HEK293 (cell line): ENCODE measurements at regions not wholly inside any gene's neighbourhood (a gene's known extent, or its start where the extent isn't known, plus 50 kb on each side); places are given as distances from the start of the nearest gene placed in this dataset.

Experiments
- CTCF ChIA-PET: fragments of 350-600 bp; formaldehyde crosslinking; extraction: SDS; loops from one replicate; lab custom pipeline; 2021; ENCODE audit warnings: antibody characterized with exemption; lab: Yijun Ruan, JAX
- POLR2A ChIA-PET: fragments of 300-600 bp; formaldehyde crosslinking; extraction: SDS; loops from one replicate; lab custom pipeline; 2020; ENCODE audit warnings: antibody characterized with exemption, inconsistent platforms; lab: Yijun Ruan, JAX
- H3K27ac ChIP-seq: fragments of 200-500 bp; sonication (Bioruptor generic); 2 replicates; pipeline ENCODE4 v1.5.1; 2014; ENCODE audit warnings: low read depth, low read length, control low read depth, inconsistent platforms; ENCODE audit errors: extremely low read depth
- H3K36me3 ChIP-seq, 2 experiments: fragments of 200-500 bp in 1 of 2; sonication (Bioruptor generic) in 1 of 2; 1 replicate in 1 of 2; 2 replicates in 1 of 2; pipeline ENCODE4 v1.5.1; 2014 to 2017; ENCODE audit warnings: inconsistent platforms in 2 of 2, low read length in 2 of 2; ENCODE audit not compliant: control insufficient read depth in 2 of 2, insufficient read depth in 1 of 2
- H3K4me1 ChIP-seq: fragments of 200-500 bp; sonication (Bioruptor generic); 2 replicates; pipeline ENCODE4 v1.5.1; 2014; ENCODE audit warnings: mild to moderate bottlenecking, low read length, inconsistent platforms; ENCODE audit not compliant: control insufficient read depth, insufficient read depth
- H3K4me3 ChIP-seq: 2 replicates; pipeline ENCODE4 v1.5.1; 2011; ENCODE audit warnings: low read depth, mild to moderate bottlenecking, control low read depth, low read length, moderate library complexity
- H3K9me3 ChIP-seq: fragments of 200-500 bp; sonication (Bioruptor generic); 2 replicates; pipeline ENCODE4 v1.5.1; 2014; ENCODE audit warnings: low read depth, low read length, inconsistent platforms; ENCODE audit not compliant: control insufficient read depth, insufficient read depth
- BCL11A ChIP-seq: fragments of 450-650 bp; formaldehyde crosslinking; IDR thresholded peaks from 2 replicates; pipeline ENCODE4 v1.5.1; 2016; ENCODE audit warnings: low read depth, missing biosample characterization, missing genetic modification characterization
- BCL6B ChIP-seq: fragments of 450-650 bp; formaldehyde crosslinking; IDR thresholded peaks from 2 replicates; pipeline ENCODE4 v1.5.1; 2017; ENCODE audit warnings: missing biosample characterization, missing genetic modification characterization
- GLI4 ChIP-seq: fragments of 450-650 bp; formaldehyde crosslinking; IDR thresholded peaks from 2 replicates; pipeline ENCODE4 v1.5.1; 2016; ENCODE audit warnings: missing biosample characterization, missing genetic modification characterization
- INSM2 ChIP-seq: fragments of 450-650 bp; formaldehyde crosslinking; IDR thresholded peaks from 2 replicates; pipeline ENCODE4 v1.5.1; 2016; ENCODE audit warnings: missing biosample characterization, missing genetic modification characterization
- KLF1 ChIP-seq: fragments of 450-650 bp; formaldehyde crosslinking; IDR thresholded peaks from 2 replicates; pipeline ENCODE4 v1.5.1; 2016; ENCODE audit warnings: missing biosample characterization, missing genetic modification characterization
- MYNN ChIP-seq: fragments of 450-650 bp; formaldehyde crosslinking; IDR thresholded peaks from 2 replicates; pipeline ENCODE4 v1.5.1; 2016; ENCODE audit warnings: missing biosample characterization, missing genetic modification characterization, borderline replicate concordance
- SALL2 ChIP-seq: fragments of 450-650 bp; formaldehyde crosslinking; IDR thresholded peaks from 2 replicates; pipeline ENCODE4 v1.5.0; 2017; ENCODE audit warnings: missing biosample characterization, mild to moderate bottlenecking, missing genetic modification characterization, borderline replicate concordance
- WT1 ChIP-seq: fragments of 450-650 bp; formaldehyde crosslinking; IDR thresholded peaks from 2 replicates; pipeline ENCODE4 v1.5.1; 2016; ENCODE audit warnings: missing biosample characterization, missing genetic modification characterization
- YY1 ChIP-seq: fragments of 450-650 bp; formaldehyde crosslinking; IDR thresholded peaks from 2 replicates; pipeline ENCODE4 v1.5.1; 2018; ENCODE audit warnings: missing biosample characterization, missing genetic modification characterization
- ZBTB44 ChIP-seq: fragments of 450-650 bp; IDR thresholded peaks from 2 replicates; pipeline ENCODE4 v1.5.1; 2018; ENCODE audit warnings: missing biosample characterization, mild to moderate bottlenecking, missing genetic modification characterization
- ZNF148 ChIP-seq: fragments of 450-650 bp; formaldehyde crosslinking; IDR thresholded peaks from 2 replicates; pipeline ENCODE4 v1.5.0; 2017; ENCODE audit warnings: missing biosample characterization, missing genetic modification characterization, borderline replicate concordance
- ZNF18 ChIP-seq: fragments of 450-650 bp; formaldehyde crosslinking; IDR thresholded peaks from 2 replicates; pipeline ENCODE4 v1.5.1; 2016; ENCODE audit warnings: missing biosample characterization, missing genetic modification characterization
- ZNF202 ChIP-seq: fragments of 450-650 bp; formaldehyde crosslinking; IDR thresholded peaks from 2 replicates; pipeline ENCODE4 v1.5.1; 2016; ENCODE audit warnings: missing biosample characterization, missing genetic modification characterization, borderline replicate concordance
- ZNF239 ChIP-seq: fragments of 450-650 bp; formaldehyde crosslinking; IDR thresholded peaks from 2 replicates; pipeline ENCODE4 v1.5.1; 2016; ENCODE audit warnings: missing biosample characterization, missing genetic modification characterization
- ZNF248 ChIP-seq: fragments of 450-650 bp; formaldehyde crosslinking; IDR thresholded peaks from 2 replicates; pipeline ENCODE4 v1.5.1; 2017; ENCODE audit warnings: missing biosample characterization, missing genetic modification characterization
- ZNF48 ChIP-seq: fragments of 450-650 bp; formaldehyde crosslinking; IDR thresholded peaks from 2 replicates; pipeline ENCODE4 v1.5.1; 2016; ENCODE audit warnings: missing biosample characterization, missing genetic modification characterization
- ZNF621 ChIP-seq: fragments of 450-650 bp; formaldehyde crosslinking; IDR thresholded peaks from 2 replicates; pipeline ENCODE4 v1.5.1; 2017; ENCODE audit warnings: missing biosample characterization, missing genetic modification characterization
- ZNF623 ChIP-seq: fragments of 450-650 bp; formaldehyde crosslinking; IDR thresholded peaks from 2 replicates; pipeline ENCODE4 v1.5.1; 2016; ENCODE audit warnings: missing biosample characterization, missing genetic modification characterization
- ZNF701 ChIP-seq: fragments of 450-650 bp; formaldehyde crosslinking; IDR thresholded peaks from 2 replicates; pipeline ENCODE4 v1.5.1; 2016; ENCODE audit warnings: missing biosample characterization, missing genetic modification characterization
- ZNF707 ChIP-seq: fragments of 450-650 bp; formaldehyde crosslinking; IDR thresholded peaks from 2 replicates; pipeline ENCODE4 v1.5.1; 2016; ENCODE audit warnings: missing biosample characterization, missing genetic modification characterization

- Histone ChIP-seq H3K27ac (no peak overlapping the region), H3K36me3 (no peaks in the 10 kb centered on the region), H3K9me3 (no peaks in the 10 kb centered on the region), H3K4me1 (no peaks in the 10 kb centered on the region), H3K4me3 (no peak overlapping the region)
- TF ChIP-seq ZBTB44 (tag by site-specific recombination) (no peak), GLI4 (tag by site-specific recombination) (no peak), ZNF148 (tag by site-specific recombination) (no peak), YY1 (no peak), SALL2 (tag by site-specific recombination) (no peak), ZNF621 (no peak)
- ChIA-PET CTCF (no interaction called here), POLR2A (no interaction called here)
Measured at GRCh38 chr17:54404259-54404658, 496.4 kb upstream of the TOM1L1 start.

- CTCF ChIA-PET = interaction anchor here (1.6 kb wide), 1 partner anchor 20 kb away, joined by 7 read pairs; no protein-coding TSS in a partner anchor
Measured at GRCh38 chr17:54405826-54406225, 494.8 kb upstream of the TOM1L1 start.

GRCh38 chr17:54408731-54409130 is 491.9 kb upstream of the TOM1L1 start:
- H3K4me1 ChIP-seq = no peaks in the 10 kb centered on the region
- CTCF ChIA-PET = no interaction called here
- TF ChIP-seq BCL6B (tag by site-specific recombination) (no peak), ZNF202 (no peak), ZNF701 (tag by site-specific recombination) (no peak), ZNF248 (no peak), ZNF48 (tag by site-specific recombination) (no peak), KLF1 (tag by site-specific recombination) (no peak), WT1 (no peak), ZNF18 (tag by site-specific recombination) (no peak), ZNF707 (no peak)

More at GRCh38 chr17:54405826-54406225, 494.8 kb upstream of the TOM1L1 start:
- H3K36me3 ChIP-seq = no peaks in the 10 kb centered on the region
- TF ChIP-seq ZBTB44 (tag by site-specific recombination) (no peak), MYNN (tag by site-specific recombination) (no peak), INSM2 (no peak), BCL11A (tag by site-specific recombination) (no peak), ZNF623 (tag by site-specific recombination) (no peak), ZNF239 (tag by site-specific recombination) (no peak)
- TF ChIP-seq, all 188 proteins: peak for 0
- Histone ChIP-seq H3K4me1 (no peaks in the 10 kb centered on the region), H3K9me3 (no peaks in the 10 kb centered on the region), H3K4me3 (no peak overlapping the region), H3K27ac (no peak overlapping the region)
- POLR2A ChIA-PET = no interaction called here

More at GRCh38 chr17:54408731-54409130, 491.9 kb upstream of the TOM1L1 start:
- Histone ChIP-seq H3K4me3 (no peak overlapping the region), H3K9me3 (no peaks in the 10 kb centered on the region), H3K27ac (no peak overlapping the region), H3K36me3 (no peaks in the 10 kb centered on the region)
- POLR2A ChIA-PET = no interaction called here
